IMR-90 (cell line): ENCODE measurements at regions not wholly inside any gene's neighbourhood (a gene's known extent, or its start where the extent isn't known, plus 50 kb on each side); places are given as distances from the start of the nearest gene placed in this dataset.

Experiments
- ATAC-seq: fragments of 200-7000 bp; cut with Tn5 transposase; 2 replicates; pipeline ENCODE4 v1.9.1; 2020; ENCODE audit warnings: low read depth, mild to moderate bottlenecking, moderate library complexity
- BruUV-seq: library from RNA; stranded (reverse); fragments of 400-500 nt; replicated peaks from 2 replicates; lab custom pipeline; 2021; lab: Mats Ljungman, UMichigan
- CTCF ChIA-PET: fragments of 300-600 bp; formaldehyde crosslinking; extraction: SDS; loops from one replicate; lab custom pipeline; 2021; ENCODE audit warnings: antibody characterized with exemption; lab: Yijun Ruan, JAX
- POLR2A ChIA-PET: fragments of 300-600 bp; sonication (Branson Sonifier 250); formaldehyde crosslinking; loops from one replicate; lab custom pipeline; 2022; ENCODE audit warnings: antibody characterized with exemption; ENCODE audit not compliant: unreplicated experiment; lab: Charles Lee
- DNase-seq: peaks from one replicate; pipeline ENCODE4 v3.0.0; 2013
- H2AFZ ChIP-seq: replicated peaks from 2 replicates; pipeline ENCODE3; 2013; ENCODE audit warnings: low read length, mild to moderate bottlenecking; ENCODE audit not compliant: poor library complexity
- H2AK5ac ChIP-seq: 2 replicates; pipeline ENCODE4 v1.6.1; 2013; ENCODE audit warnings: low read depth, low read length, inconsistent platforms
- H2AK9ac ChIP-seq: replicated peaks from 2 replicates; pipeline ENCODE3; 2013; ENCODE audit warnings: mild to moderate bottlenecking, low read depth, low read length, moderate library complexity; ENCODE audit not compliant: poor library complexity
- H2BK120ac ChIP-seq: 2 replicates; pipeline ENCODE4 v1.6.1; 2013; ENCODE audit warnings: low read depth, low read length, inconsistent platforms
- H2BK15ac ChIP-seq: 3 replicates; pipeline ENCODE4 v1.6.1; 2013; ENCODE audit warnings: low read depth, low read length, inconsistent platforms
- H2BK20ac ChIP-seq: 2 replicates; pipeline ENCODE4 v1.6.1; 2013; ENCODE audit warnings: low read depth, mild to moderate bottlenecking, inconsistent platforms, low read length, moderate library complexity
- H2BK5ac ChIP-seq: 2 replicates; pipeline ENCODE4 v1.6.1; 2013; ENCODE audit warnings: mild to moderate bottlenecking, low read depth, low read length, inconsistent platforms; ENCODE audit not compliant: poor library complexity, severe bottlenecking
- H3K14ac ChIP-seq: replicated peaks from 2 replicates; pipeline ENCODE4 v1.6.1; 2013; ENCODE audit warnings: low read depth, low read length, inconsistent platforms
- H3K18ac ChIP-seq: 2 replicates; pipeline ENCODE4 v1.6.1; 2013; ENCODE audit warnings: low read depth, low read length, control low read depth
- H3K23ac ChIP-seq: 2 replicates; pipeline ENCODE4 v1.6.1; 2013; ENCODE audit warnings: low read depth, low read length, inconsistent platforms
- H3K27ac ChIP-seq: 2 replicates; pipeline ENCODE4 v1.5.1; 2013; ENCODE audit warnings: mild to moderate bottlenecking, control low read depth, low read length; ENCODE audit not compliant: insufficient read depth
- H3K27me3 ChIP-seq: 2 replicates; pipeline ENCODE4 v1.6.1; 2013; ENCODE audit warnings: low read length; ENCODE audit not compliant: control insufficient read depth, insufficient read depth
- H3K36me3 ChIP-seq: 2 replicates; pipeline ENCODE4 v1.6.1; 2013; ENCODE audit warnings: low read length, mixed read lengths; ENCODE audit not compliant: control insufficient read depth, insufficient read depth
- H3K4ac ChIP-seq: 2 replicates; pipeline ENCODE4 v1.6.1; 2013; ENCODE audit warnings: low read depth, low read length, inconsistent platforms
- H3K4me1 ChIP-seq: 2 replicates; pipeline ENCODE4 v1.6.1; 2013; ENCODE audit warnings: low read length, mixed read lengths; ENCODE audit not compliant: control insufficient read depth, insufficient read depth
- H3K4me2 ChIP-seq: 2 replicates; pipeline ENCODE4 v1.6.1; 2013; ENCODE audit warnings: low read depth, mild to moderate bottlenecking, control low read depth, low read length, moderate library complexity
- H3K4me3 ChIP-seq: 2 replicates; pipeline ENCODE4 v1.5.1; 2013; ENCODE audit warnings: low read depth, mild to moderate bottlenecking, control low read depth, low read length, moderate library complexity; ENCODE audit not compliant: insufficient read depth
- H3K56ac ChIP-seq: 2 replicates; pipeline ENCODE4 v1.6.1; 2013; ENCODE audit warnings: low read length, inconsistent platforms; ENCODE audit not compliant: insufficient read depth; ENCODE audit errors: extremely low read depth
- H3K79me1 ChIP-seq, 2 experiments: 2 replicates each; pipeline ENCODE4 v1.6.1; 2013; ENCODE audit warnings: low read length in 2 of 2, inconsistent platforms in 1 of 2, low read depth in 1 of 2
- H3K9ac ChIP-seq: 2 replicates; pipeline ENCODE4 v1.6.1; 2013; ENCODE audit warnings: low read depth, low read length, control low read depth
- H3K9me1 ChIP-seq: 2 replicates; pipeline ENCODE4 v1.6.1; 2013; ENCODE audit warnings: low read length, inconsistent platforms; ENCODE audit not compliant: insufficient read depth
- H3K9me3 ChIP-seq: 2 replicates; pipeline ENCODE4 v1.6.1; 2013; ENCODE audit warnings: low read length; ENCODE audit not compliant: control insufficient read depth, insufficient read depth
- H4K20me1 ChIP-seq: 2 replicates; pipeline ENCODE4 v1.6.1; 2013; ENCODE audit warnings: low read length, inconsistent platforms; ENCODE audit not compliant: insufficient read depth
- H4K5ac ChIP-seq: 2 replicates; pipeline ENCODE4 v1.6.1; 2013; ENCODE audit warnings: mild to moderate bottlenecking, low read depth, low read length, control low read depth
- H4K8ac ChIP-seq, 2 experiments: 2 replicates each; pipeline ENCODE4 v1.6.1; 2013; ENCODE audit warnings: low read depth in 2 of 2, low read length in 2 of 2, control low read depth in 1 of 2, inconsistent platforms in 1 of 2
- H4K91ac ChIP-seq: 2 replicates; pipeline ENCODE4 v1.6.1; 2013; ENCODE audit warnings: low read depth, low read length, inconsistent platforms; ENCODE audit not compliant: insufficient read depth
- MAZ ChIP-seq: IDR thresholded peaks from 2 replicates; pipeline ENCODE4 v1.6.1; 2012; ENCODE audit warnings: low read depth, mild to moderate bottlenecking, low read length, improper control_type of control experiment, moderate library complexity, borderline replicate concordance
- WGBS, 2 experiments: methylation state at CpG; one replicate each; pipeline versions ENCODE4 v1.1.5 to v1.1.7; 2013; ENCODE audit warnings: missing lambda C conversion rate in 2 of 2; ENCODE audit not compliant: insufficient read length in 1 of 2; ENCODE audit errors: extremely low coverage in 2 of 2; 5-methylcytosine and 5-hydroxymethylcytosine counted together
- dilution Hi-C: fragments of 300-500 bp; cut with HindIII; formaldehyde crosslinking; loops from one replicate; pipeline ENCODE4 v1.14.3; 2018; ENCODE audit warnings: low sequenced_read_pairs; ENCODE audit not compliant: unreplicated experiment
- in situ Hi-C: fragments of 300-500 bp; cut with MboI; formaldehyde crosslinking; loops from 3 replicates; pipeline ENCODE4 v1.14.3; 2019; ENCODE audit warnings: low sequenced_read_pairs, inconsistent platforms, mixed read lengths
- intact Hi-C: fragments of 100-400 bp; cut with micrococcal nuclease; formaldehyde crosslinking; loops from 2 replicates; pipeline ENCODE4 v1.10.0; 2022

DNA sequence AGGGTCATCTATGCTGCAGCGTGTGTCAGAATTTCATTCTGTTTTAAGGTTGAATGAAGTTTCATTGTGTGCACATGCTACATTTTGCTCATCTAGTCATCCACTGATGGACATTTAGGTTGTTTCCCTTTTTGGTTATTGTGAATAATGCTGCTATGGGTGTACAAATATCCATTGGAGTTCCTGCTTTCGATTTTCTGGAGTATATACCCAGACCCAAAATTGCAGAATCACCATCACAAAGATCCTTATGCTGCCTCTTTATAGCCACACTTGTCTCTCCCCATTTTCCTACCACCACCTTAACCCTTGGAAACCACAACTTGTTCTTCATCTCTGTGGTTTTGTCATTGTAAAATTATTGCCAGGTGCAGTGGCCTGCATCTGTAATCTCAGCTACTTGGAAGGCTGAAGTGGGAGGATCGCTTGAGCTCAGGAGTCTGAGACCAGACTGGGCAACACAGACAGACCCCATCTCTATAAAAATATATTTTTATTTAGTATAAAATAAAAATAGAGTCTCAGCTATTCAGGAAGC lies 166.2 kb downstream of the HSD17B3 start:
- WGBS, 2 experiments: no CpG with 5 or more reads among the region's 3 CpGs
- DNase-seq: no peak
- Histone ChIP-seq H3K36me3 (no peaks in the 10 kb centered on the region), H2BK5ac (no peak overlapping the region), H3K4me1 (peaks cover 28% of the 10 kb centered on the region), H3K9me3 (peaks cover 3% of the 10 kb centered on the region; the same call in 1 of the 2 replicates), H2AK9ac (no peak overlapping the region), H3K4ac (no peak overlapping the region), H3K27ac (no peak overlapping the region), H4K91ac (no peak overlapping the region), H2AK5ac (no peak overlapping the region), H3K18ac (no peak overlapping the region; the same call in 1 of the 2 replicates), H3K9me1 (peaks cover 4% of the 10 kb centered on the region; the same call in 1 of the 2 replicates), H4K5ac (no peak overlapping the region), H4K20me1 (no peaks in the 10 kb centered on the region), H3K9ac (no peak overlapping the region), H3K27me3 (peaks cover 32% of the 10 kb centered on the region), H2AFZ (no peak overlapping the region), H3K79me1 (no peaks in the 10 kb centered on the region), H3K4me3 (no peak overlapping the region), H3K56ac (no peak overlapping the region), H2BK15ac (no peak overlapping the region), H2BK20ac (no peak overlapping the region; the same call in 1 of the 2 replicates), H3K4me2 (no peak overlapping the region; the same call in 1 of the 2 replicates), H4K8ac (no peak overlapping the region), H3K23ac (no peak overlapping the region), H2BK120ac (no peak overlapping the region), H3K14ac (no peak overlapping the region)
- ChIA-PET CTCF (no interaction called here), POLR2A (no interaction called here)
- no TSS peak for BruUV-seq
- intact Hi-C loops (loop anchor here (10.0 kb wide), 1 partner anchor 631 kb away; no protein-coding TSS in a partner anchor), in situ Hi-C loops (no loop called here), dilution Hi-C loops (no loop called here)
- ATAC-seq: no peak
- no peak for TF ChIP-seq MAZ
